PC-9 (cell line): ENCODE measurements at regions not wholly inside any gene's neighbourhood (a gene's known extent, or its start where the extent isn't known, plus 50 kb on each side); places are given as distances from the start of the nearest gene placed in this dataset.

Experiments
- BruUV-seq: library from RNA; stranded (reverse); fragments of 400-500 nt; replicated peaks from 2 replicates; lab custom pipeline; 2021; lab: Mats Ljungman, UMichigan
- CTCF ChIA-PET: fragments of 300-600 bp; sonication (Branson Sonifier 250); formaldehyde crosslinking; loops from one replicate; lab custom pipeline; 2022; ENCODE audit warnings: antibody characterized with exemption; lab: Charles Lee
- POLR2A ChIA-PET: fragments of 300-600 bp; sonication (Branson Sonifier 250); formaldehyde crosslinking; loops from one replicate; lab custom pipeline; 2022; ENCODE audit warnings: antibody characterized with exemption; ENCODE audit not compliant: unreplicated experiment; lab: Charles Lee
- DNase-seq, 2 experiments: peaks; one replicate each; pipeline versions ENCODE4 v3.0.0 to v3.0.0-alpha.2; 2015 to 2022; ENCODE audit warnings: mixed read lengths in 1 of 2
- H2AFZ ChIP-seq: fragments of 200-600 bp; sonication (generic); 2 replicates; pipeline ENCODE4 v1.8.1; 2017; ENCODE audit warnings: antibody characterized with exemption
- H3F3A ChIP-seq: fragments of 200-600 bp; sonication (generic); 2 replicates; pipeline ENCODE4 v1.8.1; 2017; ENCODE audit warnings: antibody characterized with exemption, mild to moderate bottlenecking, low read depth; ENCODE audit not compliant: insufficient read depth
- H3K27ac ChIP-seq: fragments of 200-600 bp; sonication (generic); 2 replicates; pipeline ENCODE4 v1.6.1; 2016; ENCODE audit warnings: mixed run types
- H3K27me3 ChIP-seq: fragments of 200-600 bp; sonication (generic); 2 replicates; pipeline ENCODE4 v1.6.1; 2016; ENCODE audit warnings: low read depth, mixed run types; ENCODE audit not compliant: insufficient read depth
- H3K36me3 ChIP-seq: fragments of 200-600 bp; sonication (generic); 2 replicates; pipeline ENCODE4 v1.6.1; 2016; ENCODE audit warnings: low read depth, mixed run types
- H3K4me1 ChIP-seq: fragments of 200-600 bp; sonication (generic); replicated peaks from 2 replicates; pipeline ENCODE4 v1.6.1; 2016; ENCODE audit warnings: mixed run types; ENCODE audit not compliant: insufficient read depth
- H3K4me2 ChIP-seq: fragments of 200-600 bp; sonication (generic); 2 replicates; pipeline ENCODE4 v1.6.1; 2017; ENCODE audit warnings: mixed run types
- H3K4me3 ChIP-seq: fragments of 200-600 bp; sonication (generic); 2 replicates; pipeline ENCODE4 v1.6.1; 2016; ENCODE audit warnings: mixed run types
- H3K79me2 ChIP-seq: fragments of 200-600 bp; sonication (generic); 2 replicates; pipeline ENCODE4 v1.6.1; 2017; ENCODE audit warnings: low read depth, mixed run types
- H3K9me2 ChIP-seq: fragments of 200-600 bp; sonication (generic); 2 replicates; pipeline ENCODE4 v1.8.1; 2017; ENCODE audit warnings: mild to moderate bottlenecking; ENCODE audit not compliant: insufficient read depth
- H3K9me3 ChIP-seq: fragments of 200-600 bp; sonication (generic); 2 replicates; pipeline ENCODE4 v1.8.1; 2016; ENCODE audit warnings: low read depth; ENCODE audit not compliant: insufficient read depth
- H4K20me1 ChIP-seq: fragments of 200-600 bp; sonication (generic); 2 replicates; pipeline ENCODE4 v1.8.1; 2017; ENCODE audit not compliant: insufficient read depth
- EZH2 ChIP-seq: fragments of 200-600 bp; sonication (generic); IDR thresholded peaks from 2 replicates; pipeline ENCODE4 v1.8.0; 2017; ENCODE audit warnings: antibody characterized with exemption, low read depth
- intact Hi-C: fragments of 100-400 bp; cut with micrococcal nuclease; formaldehyde crosslinking; loops from one replicate; pipeline ENCODE4 v1.10.0; 2022; ENCODE audit not compliant: unreplicated experiment
- TF ChIP-seq, protein P1 (sequence below): fragments of 200-600 bp; sonication (generic); conservative IDR thresholded peaks from 2 replicates; pipeline ENCODE4 v1.6.1; 2017; ENCODE audit warnings: mixed run types, antibody characterized with exemption, mild to moderate bottlenecking, moderate library complexity

DNA sequence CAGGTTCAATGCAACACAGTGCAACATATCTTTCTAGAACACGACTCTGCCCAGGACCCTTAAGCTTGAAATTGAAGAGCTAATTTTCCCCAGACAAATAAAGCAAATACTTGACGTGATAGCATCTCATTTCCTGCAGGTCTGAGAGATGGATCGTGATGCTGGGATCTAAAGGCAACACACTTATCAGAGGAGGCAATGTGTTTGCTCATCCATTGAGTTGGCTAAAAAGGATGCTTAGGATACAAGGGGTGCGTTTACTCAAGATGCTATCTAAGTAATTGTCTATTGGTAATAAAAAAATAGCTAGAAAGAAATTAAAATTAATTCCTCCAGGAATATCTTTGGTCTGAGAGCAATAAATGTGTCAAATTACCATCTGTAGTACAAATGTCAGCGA, 129.0 kb downstream of the SOCS6 start:
- no peaks in the 10 kb centered on the region for H4K20me1 ChIP-seq
- POLR2A ChIA-PET, result no interaction called here
- no peak for DNase-seq
- BruUV-seq, result no TSS peak
- no peaks in the 10 kb centered on the region for H3K36me3 ChIP-seq
- intact Hi-C loops, result no loop called here
- no peaks in the 10 kb centered on the region for H3K9me3 ChIP-seq
- H3K4me3 ChIP-seq, result no peak overlapping the region
- H2AFZ ChIP-seq, result no peak overlapping the region
- no peaks in the 10 kb centered on the region for H3K79me2 ChIP-seq
- H3K4me2 ChIP-seq, result no peak overlapping the region
- peaks cover 57% of the 10 kb centered on the region for H3K4me1 ChIP-seq
- H3K9me2 ChIP-seq, result no peaks in the 10 kb centered on the region
- no peaks in the 10 kb centered on the region for H3K27me3 ChIP-seq
- peaks cover 37% of the 10 kb centered on the region for H3F3A ChIP-seq
- TF ChIP-seq EZH2, result no peak
- TF ChIP-seq, protein P1, sequence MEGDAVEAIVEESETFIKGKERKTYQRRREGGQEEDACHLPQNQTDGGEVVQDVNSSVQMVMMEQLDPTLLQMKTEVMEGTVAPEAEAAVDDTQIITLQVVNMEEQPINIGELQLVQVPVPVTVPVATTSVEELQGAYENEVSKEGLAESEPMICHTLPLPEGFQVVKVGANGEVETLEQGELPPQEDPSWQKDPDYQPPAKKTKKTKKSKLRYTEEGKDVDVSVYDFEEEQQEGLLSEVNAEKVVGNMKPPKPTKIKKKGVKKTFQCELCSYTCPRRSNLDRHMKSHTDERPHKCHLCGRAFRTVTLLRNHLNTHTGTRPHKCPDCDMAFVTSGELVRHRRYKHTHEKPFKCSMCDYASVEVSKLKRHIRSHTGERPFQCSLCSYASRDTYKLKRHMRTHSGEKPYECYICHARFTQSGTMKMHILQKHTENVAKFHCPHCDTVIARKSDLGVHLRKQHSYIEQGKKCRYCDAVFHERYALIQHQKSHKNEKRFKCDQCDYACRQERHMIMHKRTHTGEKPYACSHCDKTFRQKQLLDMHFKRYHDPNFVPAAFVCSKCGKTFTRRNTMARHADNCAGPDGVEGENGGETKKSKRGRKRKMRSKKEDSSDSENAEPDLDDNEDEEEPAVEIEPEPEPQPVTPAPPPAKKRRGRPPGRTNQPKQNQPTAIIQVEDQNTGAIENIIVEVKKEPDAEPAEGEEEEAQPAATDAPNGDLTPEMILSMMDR, result no peak
- CTCF ChIA-PET, result no interaction called here
- H3K27ac ChIP-seq, result no peak overlapping the region

DNA sequence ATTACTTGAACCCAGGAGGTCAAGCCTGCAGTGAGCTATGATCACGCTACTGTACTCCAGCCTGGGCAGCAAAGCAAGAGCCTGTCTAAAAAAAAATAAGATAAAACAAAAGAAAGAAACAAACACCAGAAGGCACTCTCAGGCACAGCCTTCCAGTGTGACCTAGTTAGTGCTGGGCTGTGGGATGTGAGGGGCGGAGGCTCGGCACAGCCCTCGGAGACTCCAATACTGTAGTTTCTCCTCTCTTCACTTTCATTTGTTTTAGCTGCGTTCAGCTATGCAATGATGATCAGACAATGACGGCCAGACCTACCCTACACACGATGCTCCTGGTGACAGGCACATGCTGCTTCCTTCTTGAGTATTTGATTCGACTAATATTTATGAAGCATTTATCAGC, 127.7 kb downstream of the SOCS6 start:
- H3K4me2 ChIP-seq, result no peak overlapping the region
- H3K4me1 ChIP-seq, result peaks cover 58% of the 10 kb centered on the region
- H3K27me3 ChIP-seq, result no peaks in the 10 kb centered on the region
- TF ChIP-seq, protein P1, result no peak
- no peak for TF ChIP-seq EZH2
- CTCF ChIA-PET, result interaction anchor here (0.7 kb wide), 1 partner anchor 228 kb away, joined by 7 read pairs; no protein-coding TSS in a partner anchor
- DNase-seq, result no peak
- POLR2A ChIA-PET, result no interaction called here
- H3K4me3 ChIP-seq, result no peak overlapping the region
- H2AFZ ChIP-seq, result no peak overlapping the region
- no peaks in the 10 kb centered on the region for H4K20me1 ChIP-seq
- H3F3A ChIP-seq, result peaks cover 27% of the 10 kb centered on the region
- no peaks in the 10 kb centered on the region for H3K36me3 ChIP-seq
- H3K9me3 ChIP-seq, result no peaks in the 10 kb centered on the region
- H3K79me2 ChIP-seq, result no peaks in the 10 kb centered on the region
- no peaks in the 10 kb centered on the region for H3K9me2 ChIP-seq
- BruUV-seq, result no TSS peak
- intact Hi-C loops, result no loop called here
- H3K27ac ChIP-seq, result no peak overlapping the region

DNA sequence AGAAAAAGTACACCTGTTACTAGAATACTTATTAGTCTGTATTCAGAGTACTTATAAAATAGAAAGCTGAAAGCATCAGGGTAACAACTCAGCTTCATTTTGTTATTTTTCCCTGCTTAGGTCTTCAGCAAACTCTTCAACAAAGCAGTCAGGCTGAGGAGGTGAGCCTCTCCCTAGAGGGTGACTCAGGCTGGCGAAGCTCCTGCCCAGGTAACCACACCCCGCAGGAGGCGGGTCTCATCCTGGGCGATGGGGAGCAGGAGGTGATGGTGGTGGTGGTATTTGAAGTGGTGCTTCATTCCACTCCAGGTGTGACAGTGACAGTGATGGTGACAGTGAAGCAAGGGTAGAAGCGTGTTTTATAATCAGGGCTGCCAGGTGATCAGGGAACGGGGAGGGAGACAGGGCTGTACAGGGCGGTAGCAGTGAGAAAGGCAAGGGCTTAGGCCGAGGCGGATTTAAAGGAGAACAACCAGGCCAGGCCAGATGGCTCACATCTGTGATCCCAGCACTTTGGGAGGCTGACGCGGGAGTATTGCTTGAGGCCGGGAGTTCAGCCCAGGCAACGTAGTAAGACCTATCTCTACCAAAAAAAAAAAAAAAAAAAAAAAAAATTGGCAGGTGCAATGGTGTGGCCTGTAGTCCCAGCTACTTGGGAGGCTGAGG, 127.1 kb downstream of the SOCS6 start:
- no peaks in the 10 kb centered on the region for H4K20me1 ChIP-seq
- TF ChIP-seq, protein P1, result no peak
- no peak for TF ChIP-seq EZH2
- BruUV-seq, result no TSS peak
- peak overlapping the region; percentile 50 for H3K4me2 ChIP-seq
- H3K4me1 ChIP-seq, result peaks cover 54% of the 10 kb centered on the region
- H3K36me3 ChIP-seq, result no peaks in the 10 kb centered on the region
- H3K4me3 ChIP-seq, result no peak overlapping the region
- CTCF ChIA-PET, result interaction anchor here (0.7 to 0.9 kb wide), 2 partner anchors 18 to 227 kb away, joined by 4 to 7 read pairs; no protein-coding TSS in a partner anchor
- no peaks in the 10 kb centered on the region for H3K9me3 ChIP-seq
- no peaks in the 10 kb centered on the region for H3K9me2 ChIP-seq
- intact Hi-C loops, result no loop called here
- peak overlapping the region; percentile 21; the same call in 1 of the 2 replicates for H3K27ac ChIP-seq
- POLR2A ChIA-PET, result interaction anchor here (0.6 kb wide), 1 partner anchor 13 kb away, joined by 5 read pairs; no protein-coding TSS in a partner anchor
- peak; percentile 60 to 66 for DNase-seq
- H2AFZ ChIP-seq, result no peak overlapping the region; the same call in 1 of the 2 replicates
- peaks cover 25% of the 10 kb centered on the region for H3F3A ChIP-seq
- H3K79me2 ChIP-seq, result no peaks in the 10 kb centered on the region
- no peaks in the 10 kb centered on the region for H3K27me3 ChIP-seq
